ENCODE measurements at regions not wholly inside any gene's neighbourhood (a gene's known extent, or its start where the extent isn't known, plus 50 kb on each side); places are given as distances from the start of the nearest gene placed in this dataset.

DNA sequence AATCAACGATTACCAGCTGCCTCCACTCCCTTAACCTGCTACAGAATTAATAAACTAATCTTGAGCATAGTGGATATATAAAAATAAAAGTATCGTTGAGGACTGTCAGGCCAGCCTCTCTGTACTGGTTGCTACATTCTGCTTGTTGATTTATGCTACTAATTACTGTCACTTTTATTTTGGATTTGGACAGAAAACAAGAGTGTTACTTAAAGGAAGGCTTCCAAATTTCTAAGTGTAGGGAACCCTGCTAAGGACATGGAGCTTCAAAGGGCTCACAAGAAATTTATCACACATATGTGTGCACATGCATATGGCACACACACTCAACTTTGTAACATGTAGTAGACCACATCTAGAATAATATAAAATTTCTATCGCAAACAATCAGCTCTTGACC is 141.2 kb upstream of the ANKRD1 start:
- no peak overlapping the region for H3K4me2 ChIP-seq (ENCODE audit: insufficient read depth, low read length)
- ATAC-seq (ENCODE audit: insufficient read depth, low read depth) (no peak), DNase-seq (no peak)
- peaks cover 16% of the 10 kb centered on the region for H3K4me1 ChIP-seq (ENCODE audit: insufficient read depth, low read length)
- no peaks in the 10 kb centered on the region for H3K27me3 ChIP-seq (ENCODE audit: insufficient read depth, low read length, poor library complexity)
- no peak for TF ChIP-seq EZH2 (IDR thresholded peaks at IDR 0.05; ENCODE audit: borderline replicate concordance, low read depth, low read length, severe bottlenecking)
- TF ChIP-seq, protein P1, sequence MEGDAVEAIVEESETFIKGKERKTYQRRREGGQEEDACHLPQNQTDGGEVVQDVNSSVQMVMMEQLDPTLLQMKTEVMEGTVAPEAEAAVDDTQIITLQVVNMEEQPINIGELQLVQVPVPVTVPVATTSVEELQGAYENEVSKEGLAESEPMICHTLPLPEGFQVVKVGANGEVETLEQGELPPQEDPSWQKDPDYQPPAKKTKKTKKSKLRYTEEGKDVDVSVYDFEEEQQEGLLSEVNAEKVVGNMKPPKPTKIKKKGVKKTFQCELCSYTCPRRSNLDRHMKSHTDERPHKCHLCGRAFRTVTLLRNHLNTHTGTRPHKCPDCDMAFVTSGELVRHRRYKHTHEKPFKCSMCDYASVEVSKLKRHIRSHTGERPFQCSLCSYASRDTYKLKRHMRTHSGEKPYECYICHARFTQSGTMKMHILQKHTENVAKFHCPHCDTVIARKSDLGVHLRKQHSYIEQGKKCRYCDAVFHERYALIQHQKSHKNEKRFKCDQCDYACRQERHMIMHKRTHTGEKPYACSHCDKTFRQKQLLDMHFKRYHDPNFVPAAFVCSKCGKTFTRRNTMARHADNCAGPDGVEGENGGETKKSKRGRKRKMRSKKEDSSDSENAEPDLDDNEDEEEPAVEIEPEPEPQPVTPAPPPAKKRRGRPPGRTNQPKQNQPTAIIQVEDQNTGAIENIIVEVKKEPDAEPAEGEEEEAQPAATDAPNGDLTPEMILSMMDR (IDR thresholded peaks at IDR 0.05; ENCODE audit: borderline replicate concordance, extremely low read depth, low read length, poor library complexity, severe bottlenecking): no peak
- H4K20me1 ChIP-seq (ENCODE audit: insufficient read depth, low read length): no peaks in the 10 kb centered on the region
- H3K79me2 ChIP-seq (ENCODE audit: insufficient read depth, low read length): no peaks in the 10 kb centered on the region
- H2AFZ ChIP-seq (ENCODE audit: low read depth, low read length): no peak overlapping the region
- no peaks in the 10 kb centered on the region for H3K9me3 ChIP-seq (ENCODE audit: insufficient read depth, low read length, severe bottlenecking)
- no peak overlapping the region for H3K9ac ChIP-seq (ENCODE audit: low read depth, low read length)
- no peak overlapping the region for H3K4me3 ChIP-seq (ENCODE audit: low read depth in 1 of 2, low read length in 2 of 2)
- H3K27ac ChIP-seq (ENCODE audit: low read length): no peak overlapping the region
- no peaks in the 10 kb centered on the region for H3K36me3 ChIP-seq (ENCODE audit: insufficient read depth, low read length)

DNA sequence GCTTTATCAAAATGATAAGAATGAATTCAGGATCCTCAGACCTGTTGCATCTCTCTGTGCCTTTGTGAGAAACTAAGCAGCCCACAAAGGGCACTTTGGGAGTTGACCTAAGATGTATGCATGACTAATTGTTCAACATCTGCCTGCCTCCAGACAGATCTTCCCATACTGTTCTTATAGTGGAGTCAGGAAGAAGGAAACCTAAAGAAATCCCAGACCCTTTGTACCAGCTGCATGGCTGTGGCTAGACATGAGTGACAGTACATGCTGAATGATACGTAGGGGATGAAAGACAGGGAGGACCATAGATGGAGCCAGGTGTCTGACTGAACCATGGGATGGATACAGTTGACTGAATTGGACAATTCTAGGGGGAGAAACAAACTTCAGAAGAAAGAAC is 148.7 kb upstream of the PCGF5 start:
- H3K79me2 ChIP-seq (ENCODE audit: insufficient read depth, low read length): no peaks in the 10 kb centered on the region
- H3K36me3 ChIP-seq (ENCODE audit: insufficient read depth, low read length): no peaks in the 10 kb centered on the region
- peaks cover 8% of the 10 kb centered on the region for H3K4me1 ChIP-seq (ENCODE audit: insufficient read depth, low read length)
- no peak overlapping the region for H3K9ac ChIP-seq (ENCODE audit: low read depth, low read length)
- H3K27me3 ChIP-seq (ENCODE audit: insufficient read depth, low read length, poor library complexity): no peaks in the 10 kb centered on the region
- no peak overlapping the region for H3K4me3 ChIP-seq (ENCODE audit: low read depth in 1 of 2, low read length in 2 of 2)
- no peak overlapping the region for H2AFZ ChIP-seq (ENCODE audit: low read depth, low read length)
- H3K9me3 ChIP-seq (ENCODE audit: insufficient read depth, low read length, severe bottlenecking): peaks cover 10% of the 10 kb centered on the region
- no peak overlapping the region for H3K27ac ChIP-seq (ENCODE audit: low read length)
- no peak for TF ChIP-seq EZH2 (IDR thresholded peaks at IDR 0.05; ENCODE audit: borderline replicate concordance, low read depth, low read length, severe bottlenecking)
- TF ChIP-seq, protein P1 (IDR thresholded peaks at IDR 0.05; ENCODE audit: borderline replicate concordance, extremely low read depth, low read length, poor library complexity, severe bottlenecking): no peak
- no peak for DNase-seq
- ATAC-seq (ENCODE audit: insufficient read depth, low read depth): no peak
- no peaks in the 10 kb centered on the region for H4K20me1 ChIP-seq (ENCODE audit: insufficient read depth, low read length)
- H3K4me2 ChIP-seq (ENCODE audit: insufficient read depth, low read length): no peak overlapping the region

- Histone ChIP-seq H3K79me2 (ENCODE audit: insufficient read depth, low read length) (no peaks in the 10 kb centered on the region), H4K20me1 (ENCODE audit: insufficient read depth, low read length) (no peaks in the 10 kb centered on the region), H3K4me3 (ENCODE audit: low read depth in 1 of 2, low read length in 2 of 2) (no peak overlapping the region), H3K27me3 (ENCODE audit: insufficient read depth, low read length, poor library complexity) (no peaks in the 10 kb centered on the region), H3K4me2 (ENCODE audit: insufficient read depth, low read length) (no peak overlapping the region), H3K36me3 (ENCODE audit: insufficient read depth, low read length) (no peaks in the 10 kb centered on the region), H3K9me3 (ENCODE audit: insufficient read depth, low read length, severe bottlenecking) (peaks cover 10% of the 10 kb centered on the region), H3K9ac (ENCODE audit: low read depth, low read length) (no peak overlapping the region), H3K27ac (ENCODE audit: low read length) (peak overlapping the region; percentile 53; the same call in 1 of the 2 replicates), H3K4me1 (ENCODE audit: insufficient read depth, low read length) (peaks cover 8% of the 10 kb centered on the region), H2AFZ (ENCODE audit: low read depth, low read length) (no peak overlapping the region)
- ATAC-seq (ENCODE audit: insufficient read depth, low read depth) (peak; percentile 40; the same call in 1 of the 3 replicates), DNase-seq (no peak)
- TF ChIP-seq EZH2 (IDR thresholded peaks at IDR 0.05; ENCODE audit: borderline replicate concordance, low read depth, low read length, severe bottlenecking): no peak
- TF ChIP-seq, protein P1 (IDR thresholded peaks at IDR 0.05; ENCODE audit: borderline replicate concordance, extremely low read depth, low read length, poor library complexity, severe bottlenecking): no peak
Observed at GRCh38 chr10:91073286-91073979, 147.0 kb upstream of the PCGF5 start.
